ENCODE measurements at regions not wholly inside any gene's neighbourhood (a gene's known extent, or its start where the extent isn't known, plus 50 kb on each side); places are given as distances from the start of the nearest gene placed in this dataset.

- DNase-seq (no peak), ATAC-seq (no peak)
- H3K9me3 ChIP-seq: no peaks in the 10 kb centered on the region
- WGBS, 3 donors: 78 to 89% (median 79%) methylated on average over 1 of the region's 1 CpG
- no peak overlapping the region for H3K27ac ChIP-seq
- H3K36me3 ChIP-seq (ENCODE audit: insufficient read depth in 1 of 2, low read depth in 1 of 2): no peaks in the 10 kb centered on the region
- intact Hi-C loops (cut with DNase I): no loop called here
- no peaks in the 10 kb centered on the region for H3K27me3 ChIP-seq (ENCODE audit: insufficient read depth in 3 of 3, low read length in 2 of 3)
- H3K4me1 ChIP-seq: no peaks in the 10 kb centered on the region
- H3K4me3 ChIP-seq: no peak overlapping the region
- TF ChIP-seq CTCF (IDR thresholded peaks at IDR 0.05): no peak
Observed at GRCh38 chr9:82271106-82271561, 282.6 kb downstream of the SPATA31D1 start.

GRCh38 chr9:82273121-82273520 lies 284.5 kb downstream of the SPATA31D1 start:
- ATAC-seq (no peak), DNase-seq (no peak)
- no peak for TF ChIP-seq CTCF (IDR thresholded peaks at IDR 0.05)
- H3K9me3 ChIP-seq: no peaks in the 10 kb centered on the region
- intact Hi-C loops (cut with DNase I): no loop called here
- H3K4me3 ChIP-seq: no peak overlapping the region
- H3K27me3 ChIP-seq (ENCODE audit: insufficient read depth in 3 of 3, low read length in 2 of 3): no peaks in the 10 kb centered on the region
- WGBS, 3 donors: 45 to 50% (median 45%) methylated on average over 1 of the region's 1 CpG
- no peaks in the 10 kb centered on the region for H3K4me1 ChIP-seq
- no peaks in the 10 kb centered on the region for H3K36me3 ChIP-seq (ENCODE audit: insufficient read depth in 1 of 2, low read depth in 1 of 2)
- no peak overlapping the region for H3K27ac ChIP-seq

GRCh38 chr9:82275258-82275927 lies 286.8 kb downstream of the SPATA31D1 start:
- 87 to 89% (median 87%) methylated on average over 6 of the region's 6 CpGs for WGBS, 3 donors
- Histone ChIP-seq H3K4me3 (no peak overlapping the region), H3K9me3 (no peaks in the 10 kb centered on the region), H3K27me3 (ENCODE audit: insufficient read depth in 3 of 3, low read length in 2 of 3) (no peaks in the 10 kb centered on the region), H3K4me1 (no peaks in the 10 kb centered on the region), H3K36me3 (ENCODE audit: insufficient read depth in 1 of 2, low read depth in 1 of 2) (no peaks in the 10 kb centered on the region), H3K27ac (no peak overlapping the region)
- DNase-seq (no peak), ATAC-seq (no peak)
- intact Hi-C loops (cut with DNase I): no loop called here
- no peak for TF ChIP-seq CTCF (IDR thresholded peaks at IDR 0.05)

- Histone ChIP-seq H3K27me3 (ENCODE audit: insufficient read depth in 3 of 3, low read length in 2 of 3) (no peaks in the 10 kb centered on the region), H3K4me1 (no peaks in the 10 kb centered on the region), H3K27ac (no peak overlapping the region), H3K36me3 (ENCODE audit: insufficient read depth in 1 of 2, low read depth in 1 of 2) (no peaks in the 10 kb centered on the region), H3K4me3 (no peak overlapping the region), H3K9me3 (no peaks in the 10 kb centered on the region)
- no peak for ATAC-seq
- no peak for TF ChIP-seq CTCF (IDR thresholded peaks at IDR 0.05)
- intact Hi-C loops (cut with DNase I): no loop called here
- DNase-seq: no peak
Observed at GRCh38 chr9:82281066-82281465, 292.5 kb downstream of the SPATA31D1 start.

GRCh38 chr9:82284758-82285157 lies 296.2 kb downstream of the SPATA31D1 start:
- Histone ChIP-seq H3K36me3 (ENCODE audit: insufficient read depth in 1 of 2, low read depth in 1 of 2) (no peaks in the 10 kb centered on the region), H3K4me3 (no peak overlapping the region), H3K27me3 (ENCODE audit: insufficient read depth in 3 of 3, low read length in 2 of 3) (no peaks in the 10 kb centered on the region), H3K9me3 (no peaks in the 10 kb centered on the region), H3K4me1 (no peaks in the 10 kb centered on the region), H3K27ac (no peak overlapping the region)
- no peak for DNase-seq
- no peak for ATAC-seq
- no peak for TF ChIP-seq CTCF (IDR thresholded peaks at IDR 0.05)
- intact Hi-C loops (cut with DNase I): no loop called here
- WGBS, 3 donors: 85 to 93% (median 86%) methylated on average over 3 of the region's 3 CpGs

Data from psoas muscle (tissue), 7 donors.